HL-60/S4 treated with phorbol 12-myristate 13-acetate at 8.2 ng/mL for 4 days and 3 days (cell line): ENCODE measurements at regions not wholly inside any gene's neighbourhood (a gene's known extent, or its start where the extent isn't known, plus 50 kb on each side); places are given as distances from the start of the nearest gene placed in this dataset.
"Not testable (repeated sequence)": the region's sequence is repeated elsewhere in the genome, so short reads cannot be mapped to it uniquely, and the experiment has no call there.

Experiments
- in situ Hi-C: fragments of 300-500 bp; cut with MboI; formaldehyde crosslinking; loops from 2 replicates; pipeline ENCODE4 v1.15.0; 2022; ENCODE audit warnings: low sequenced_read_pairs

DNA sequence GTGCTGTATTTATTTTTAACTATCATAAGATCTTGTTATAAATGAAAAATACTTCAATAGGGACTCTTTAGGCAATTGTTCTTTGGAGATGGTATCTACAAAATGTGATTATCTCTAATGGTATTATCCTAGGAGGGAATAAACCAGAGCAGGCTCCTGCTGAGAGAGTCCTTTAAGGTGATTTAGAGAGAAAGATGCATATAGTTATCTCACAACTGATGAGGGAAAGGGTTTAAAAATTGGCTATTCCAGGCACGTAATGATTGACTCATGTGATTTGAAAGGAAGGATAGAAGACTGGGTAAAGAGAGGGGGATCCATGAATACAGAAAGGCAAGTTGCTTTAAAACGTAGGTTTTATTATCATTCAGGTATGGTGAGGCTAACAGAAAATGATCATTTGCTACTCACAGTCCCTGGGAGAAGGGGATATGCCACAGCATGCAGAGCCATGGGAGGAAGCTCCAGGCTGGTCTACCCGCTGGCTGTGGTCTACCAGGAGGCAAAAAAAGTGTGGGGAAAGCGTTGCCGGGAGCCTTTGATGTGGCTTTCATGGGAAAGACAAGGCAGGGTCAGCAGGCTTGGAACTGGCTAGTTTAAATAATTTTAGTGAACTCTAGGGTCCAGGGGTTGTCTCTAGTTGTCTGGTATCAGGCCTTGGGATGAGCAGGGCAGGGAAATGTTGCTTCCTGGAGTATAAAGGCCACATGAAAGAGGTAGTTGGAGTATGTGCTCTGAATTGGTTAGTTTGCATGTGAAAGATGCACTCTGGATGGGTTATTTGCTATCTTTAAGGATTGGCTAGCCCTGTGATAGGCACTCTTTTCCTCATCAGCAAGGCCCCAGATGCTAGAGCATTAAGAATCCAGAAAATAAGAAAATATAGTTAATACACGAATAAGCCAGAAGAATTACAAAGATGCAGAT lies 798.4 kb upstream of the GRM7 start:
- in situ Hi-C loops: no loop called here

DNA sequence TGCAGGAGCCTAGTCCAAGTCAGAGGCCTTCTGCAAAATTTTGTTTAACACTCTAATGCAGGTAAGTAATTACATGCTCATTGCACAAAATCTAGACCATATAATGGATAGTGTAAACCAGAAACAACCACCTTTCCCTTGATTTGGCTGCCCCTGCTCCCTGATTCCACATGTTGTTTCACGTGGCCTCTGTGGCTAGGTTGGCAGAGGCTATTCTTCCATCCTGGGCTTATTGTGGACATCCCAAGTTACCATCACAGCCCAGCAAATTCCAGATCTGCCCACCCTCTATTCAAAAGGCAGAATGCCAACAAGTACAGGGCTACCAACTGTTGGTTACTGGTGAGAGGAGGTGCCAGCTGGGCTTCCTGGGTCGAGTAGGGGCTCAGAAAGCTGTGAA lies 794.5 kb upstream of the GRM7 start:
- in situ Hi-C loops: no loop called here

DNA sequence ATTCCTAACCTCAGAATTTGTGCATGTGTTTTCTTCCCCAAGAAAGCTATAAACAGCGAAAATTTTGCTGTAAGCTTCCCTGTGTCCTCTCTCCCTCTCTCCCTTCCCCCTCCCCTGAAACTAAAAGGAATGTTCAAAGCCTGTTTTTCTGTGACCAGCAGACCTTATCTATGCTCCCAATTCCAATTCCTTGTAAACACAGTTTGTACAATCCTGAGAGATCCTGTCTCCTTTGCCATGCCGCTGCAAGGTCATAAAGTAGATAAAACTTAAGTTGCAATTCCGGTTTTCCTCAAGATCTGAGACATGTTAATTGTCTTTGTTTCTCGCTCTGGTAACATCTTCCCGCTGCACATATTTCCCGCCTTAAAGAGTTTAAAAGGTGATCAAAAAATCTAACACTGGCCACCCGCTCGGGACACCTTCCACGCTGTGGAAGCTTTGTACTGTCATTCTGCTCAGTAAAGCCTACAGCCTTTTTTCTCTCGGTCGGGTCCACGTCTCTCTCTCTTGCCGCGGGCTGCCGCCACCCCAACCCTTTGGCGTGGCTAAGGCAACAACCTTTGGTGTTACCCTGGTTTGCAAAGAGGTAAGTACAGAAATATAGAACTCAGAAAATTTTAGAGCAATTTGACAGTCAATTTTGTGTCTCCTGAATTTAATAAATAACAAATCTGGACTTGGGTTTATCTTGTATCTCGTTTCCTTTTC lies 793.9 kb upstream of the GRM7 start:
- in situ Hi-C loops: not testable (repeated sequence)

GRCh38 chr3:6074952-6075351 lies 786.0 kb upstream of the GRM7 start:
- in situ Hi-C loops: no loop called here

DNA sequence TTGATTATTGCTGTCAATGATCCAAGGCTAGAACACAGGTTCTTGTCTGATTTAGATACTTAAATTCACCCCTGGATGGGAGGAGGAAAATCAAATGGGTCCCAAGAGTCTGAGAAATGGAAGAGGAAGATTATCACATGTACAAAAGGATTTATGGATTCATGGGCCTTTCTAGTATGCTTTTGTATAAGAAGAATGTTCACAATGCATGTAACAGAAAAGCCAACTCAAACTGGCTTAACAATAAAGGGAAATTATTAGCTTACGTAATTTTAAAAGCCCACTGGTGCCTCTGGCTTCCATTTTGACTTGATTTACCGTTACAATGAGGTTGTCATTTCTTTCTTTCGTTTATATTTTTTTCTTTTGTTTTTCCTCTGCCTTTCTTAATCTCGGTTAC lies 782.5 kb upstream of the GRM7 start:
- in situ Hi-C loops: no loop called here

GRCh38 chr3:6079011-6079410 lies 781.9 kb upstream of the GRM7 start:
- in situ Hi-C loops: no loop called here

DNA sequence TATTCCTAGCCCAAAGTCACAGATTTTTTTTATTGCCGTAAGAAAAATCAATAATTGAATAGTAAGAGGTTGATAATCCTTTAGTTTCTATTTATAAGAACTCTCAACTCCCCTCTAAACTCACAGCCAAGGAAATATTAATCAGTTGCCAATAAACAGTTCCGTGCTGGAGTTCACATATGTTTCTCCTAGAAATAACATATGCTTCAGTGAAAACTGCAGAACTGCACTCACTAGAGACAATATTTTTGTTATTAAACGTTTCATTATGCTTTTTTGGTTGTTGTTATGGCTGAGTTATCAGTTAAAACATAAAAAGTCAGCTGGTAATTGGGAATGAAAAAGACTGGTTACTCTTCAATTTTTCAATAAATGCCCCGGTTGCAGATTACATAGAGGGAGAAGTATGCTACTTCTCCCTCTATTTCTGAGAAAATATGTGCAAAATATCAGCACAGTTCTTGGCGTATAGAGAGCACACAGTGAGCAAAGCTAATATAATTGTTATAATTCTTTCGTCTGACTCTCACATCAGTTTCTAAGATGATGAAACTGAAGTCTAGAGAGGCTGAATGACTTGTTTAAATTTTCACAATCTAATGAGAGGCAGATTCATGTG lies 781.2 kb upstream of the GRM7 start:
- in situ Hi-C loops: no loop called here

DNA sequence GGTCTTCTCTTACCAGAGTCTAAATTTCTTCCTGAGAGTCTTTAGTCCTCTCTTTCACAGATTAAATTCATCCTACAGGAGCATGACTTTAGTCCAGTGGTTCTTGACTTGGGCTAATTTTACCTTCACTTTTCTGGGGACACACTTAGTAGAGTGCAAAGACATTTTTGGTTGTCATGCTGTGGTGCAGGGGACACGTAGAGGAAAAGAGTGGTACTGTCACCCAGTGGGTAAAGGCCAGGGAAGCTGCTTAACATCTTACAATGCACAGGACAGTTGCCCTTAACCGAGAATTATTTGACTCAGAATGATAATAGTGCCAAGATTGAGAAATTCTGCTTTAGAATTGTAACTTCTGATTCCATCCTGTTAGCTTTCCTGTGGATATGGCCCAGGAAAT lies 772.5 kb upstream of the GRM7 start:
- in situ Hi-C loops: no loop called here

DNA sequence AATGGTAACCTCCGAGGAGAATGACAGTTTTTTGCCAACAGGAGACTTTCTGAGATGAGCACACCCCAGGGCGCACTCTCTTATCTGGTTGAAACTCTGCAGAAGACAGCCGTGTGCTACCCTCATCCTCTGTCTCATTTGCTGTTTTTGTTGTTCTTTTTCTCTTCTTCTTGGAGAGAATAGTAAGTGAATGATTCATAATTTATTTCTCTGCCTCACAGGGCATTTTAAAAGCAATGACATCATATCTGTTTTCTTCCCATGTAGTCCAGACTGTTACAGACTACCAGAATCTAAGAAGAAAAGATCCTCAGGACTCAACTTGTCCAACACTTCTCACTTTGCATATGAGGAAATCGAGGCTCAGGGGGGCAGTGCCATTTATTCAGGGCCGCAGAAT lies 771.1 kb upstream of the GRM7 start:
- in situ Hi-C loops: no loop called here

- in situ Hi-C loops: no loop called here
These were observed 769.7 kb upstream of the GRM7 start for GRCh38 chr3:6091262-6091661.

DNA sequence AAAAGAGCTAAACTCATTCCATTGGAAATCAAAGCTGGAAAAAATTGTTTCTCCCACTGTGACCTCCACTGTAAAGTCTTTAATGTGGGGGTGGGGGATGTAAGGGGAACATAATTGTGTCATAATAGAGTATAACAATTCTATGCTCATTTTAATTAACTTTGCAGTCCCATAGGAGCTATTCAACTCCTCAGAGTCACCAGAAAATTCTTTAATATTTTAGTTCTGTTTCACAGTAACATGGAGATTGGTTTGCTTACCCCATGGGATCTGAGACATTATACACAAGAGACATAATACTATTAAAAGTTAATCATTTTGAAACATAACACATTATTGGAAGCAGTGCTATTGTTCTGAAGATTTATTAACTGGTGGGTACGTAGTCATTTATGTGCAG lies 765.9 kb upstream of the GRM7 start:
- in situ Hi-C loops: no loop called here

DNA sequence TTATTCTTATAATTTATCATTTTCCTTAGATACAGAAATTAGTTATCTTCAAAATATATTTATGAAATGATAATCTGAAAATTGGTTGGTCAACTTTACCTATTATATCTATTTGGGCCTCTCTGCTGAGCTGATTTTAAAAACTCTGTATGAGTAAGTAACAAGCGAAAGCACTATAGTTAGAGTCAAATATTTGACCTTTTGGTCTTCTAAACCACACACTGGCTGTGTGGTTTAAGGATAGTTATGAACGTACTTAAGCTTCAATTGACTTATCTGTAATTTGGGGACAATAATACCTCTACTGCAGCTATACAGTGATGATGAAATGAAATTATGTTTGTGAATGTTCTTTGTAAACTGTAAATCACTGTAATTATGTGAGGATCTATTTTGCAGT lies 763.9 kb upstream of the GRM7 start:
- in situ Hi-C loops: no loop called here

DNA sequence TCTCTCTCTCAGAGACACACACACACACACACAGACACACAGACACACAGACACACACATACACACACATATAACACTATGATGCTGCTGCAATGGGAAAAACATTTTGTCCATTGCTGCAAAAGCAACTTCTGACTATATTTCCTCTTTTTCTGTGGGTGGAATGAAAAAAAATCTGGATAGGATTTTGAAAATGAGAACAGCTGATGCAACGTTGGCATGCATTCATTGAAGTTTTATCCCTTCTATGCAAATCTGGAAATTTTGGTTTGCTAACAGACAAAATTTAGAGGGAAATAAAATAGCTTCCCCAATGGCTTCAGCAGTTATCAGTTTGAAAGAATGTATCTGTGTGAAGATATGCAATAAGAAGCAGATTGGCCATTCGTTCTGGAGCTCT lies 763.4 kb upstream of the GRM7 start:
- in situ Hi-C loops: no loop called here

DNA sequence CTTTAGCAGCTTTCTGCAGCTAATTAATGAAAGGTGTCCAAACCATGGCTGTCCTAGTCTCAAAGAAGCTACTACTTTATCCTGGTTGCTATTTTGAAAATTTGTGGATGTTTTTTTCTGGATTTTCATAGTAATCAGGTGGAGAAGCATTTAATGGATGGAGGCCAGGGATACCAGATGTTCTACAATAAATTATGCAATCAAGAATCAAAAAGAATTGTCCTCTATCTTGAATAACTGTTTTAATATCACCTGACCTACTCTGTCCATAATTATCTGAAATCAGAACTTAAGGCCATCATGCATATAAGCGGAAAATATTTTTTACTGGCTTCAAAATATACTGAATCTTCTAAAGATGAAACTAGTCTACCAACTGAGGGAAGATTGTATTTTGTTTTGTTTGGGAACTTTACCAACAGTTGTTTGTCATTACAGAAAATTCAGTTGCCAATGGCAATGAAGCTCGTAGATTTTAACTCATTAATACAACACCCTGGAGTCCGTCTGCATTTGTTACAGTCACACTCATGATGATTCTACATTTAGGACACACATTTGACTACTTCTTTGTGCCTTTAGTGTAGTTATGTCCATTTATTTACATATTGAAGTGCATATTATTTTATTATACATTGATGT lies 762.3 kb upstream of the GRM7 start:
- in situ Hi-C loops: no loop called here

- in situ Hi-C loops: no loop called here
These were observed 761.3 kb upstream of the GRM7 start for GRCh38 chr3:6099458-6100075.

DNA sequence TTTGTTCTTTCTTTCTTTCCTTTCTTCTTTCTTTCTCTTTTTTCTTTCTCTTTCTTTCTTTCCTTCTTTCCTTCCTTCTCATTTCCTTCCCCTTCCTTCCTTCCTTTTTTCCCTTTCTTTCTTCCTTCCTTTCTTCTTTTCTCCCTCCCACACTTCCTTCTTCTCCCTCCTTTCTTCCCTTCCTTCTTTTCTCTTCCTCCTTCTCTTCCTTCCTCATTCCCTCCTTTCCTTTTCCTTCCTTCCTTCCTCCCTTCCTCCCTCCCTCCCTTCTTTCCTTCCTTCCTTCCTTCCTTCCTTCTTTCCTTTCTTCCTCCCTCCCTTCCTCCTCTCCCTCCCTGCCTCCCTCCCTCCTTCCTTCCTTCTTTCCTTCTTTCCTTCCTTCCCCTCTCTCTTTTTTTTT lies 755.7 kb upstream of the GRM7 start:
- in situ Hi-C loops: no loop called here

DNA sequence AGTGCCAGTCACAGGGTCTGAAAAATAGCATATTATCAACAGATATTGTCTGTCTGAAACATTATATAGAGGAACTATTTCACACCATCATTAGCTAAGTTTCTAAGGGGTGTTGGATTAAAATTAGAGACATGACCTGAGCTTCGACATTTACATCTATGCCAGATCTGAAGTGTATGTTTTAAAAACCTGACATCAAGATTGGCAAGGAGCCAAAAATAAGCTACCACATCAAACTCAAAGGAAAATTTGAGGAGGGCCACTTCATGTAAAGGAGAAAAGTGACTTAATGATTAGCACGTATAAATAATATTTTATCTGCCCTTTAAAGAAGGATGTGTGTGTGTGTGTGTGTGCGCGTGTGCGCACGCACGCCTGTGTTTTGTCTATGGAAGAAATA lies 752.0 kb upstream of the GRM7 start:
- in situ Hi-C loops: no loop called here

GRCh38 chr3:6110451-6110850 lies 750.5 kb upstream of the GRM7 start:
- in situ Hi-C loops: no loop called here

- in situ Hi-C loops: no loop called here
These were observed 748.4 kb upstream of the GRM7 start for GRCh38 chr3:6112546-6112945.

GRCh38 chr3:6113338-6113737 lies 747.6 kb upstream of the GRM7 start:
- in situ Hi-C loops: no loop called here

- in situ Hi-C loops: no loop called here
These were observed 741.5 kb upstream of the GRM7 start for GRCh38 chr3:6119367-6119766.
